Central memory CD4-positive, alpha-beta T cell (primary cell): ENCODE measurements at regions not wholly inside any gene's neighbourhood (a gene's known extent, or its start where the extent isn't known, plus 50 kb on each side); places are given as distances from the start of the nearest gene placed in this dataset.
"Not testable (repeated sequence)": the region's sequence is repeated elsewhere in the genome, so short reads cannot be mapped to it uniquely, and the experiment has no call there.

Source experiments
- DNase-seq: peaks from one replicate; pipeline ENCODE4 v3.0.0; 2022

- DNase-seq, result no peak
These were observed 244.1 kb upstream of the ZNF385D start for GRCh38 chr3:21995079-21995607.

- DNase-seq, result no peak
These were observed 256.4 kb upstream of the ZNF385D start for GRCh38 chr3:22007368-22007767.

GRCh38 chr3:22010997-22011396 is 260.0 kb upstream of the ZNF385D start:
- no peak for DNase-seq

- no peak for DNase-seq
These were observed 261.5 kb upstream of the ZNF385D start for GRCh38 chr3:22012471-22012870.

- DNase-seq, result no peak
These were observed 262.6 kb upstream of the ZNF385D start for GRCh38 chr3:22013641-22014040.

GRCh38 chr3:22016197-22016596 is 265.2 kb upstream of the ZNF385D start:
- no peak for DNase-seq

- DNase-seq, result not testable (repeated sequence)
These were observed 273.6 kb upstream of the ZNF385D start for GRCh38 chr3:22024638-22025037.

GRCh38 chr3:22029480-22029879 is 278.5 kb upstream of the ZNF385D start:
- no peak for DNase-seq

- no peak for DNase-seq
These were observed 288.2 kb upstream of the ZNF385D start for GRCh38 chr3:22039161-22039560.

- no peak for DNase-seq
These were observed 289.1 kb upstream of the ZNF385D start for GRCh38 chr3:22040150-22040549.

- no peak for DNase-seq
These were observed 294.9 kb upstream of the ZNF385D start for GRCh38 chr3:22045882-22046281.

- DNase-seq, result no peak
These were observed 312.5 kb upstream of the ZNF385D start for GRCh38 chr3:22063500-22063899.

GRCh38 chr3:22068619-22069018 is 317.6 kb upstream of the ZNF385D start:
- no peak for DNase-seq

- no peak for DNase-seq
These were observed 337.2 kb upstream of the ZNF385D start for GRCh38 chr3:22088204-22088603.

GRCh38 chr3:22089284-22089683 is 338.3 kb upstream of the ZNF385D start:
- DNase-seq, result no peak

GRCh38 chr3:22091329-22091728 is 340.3 kb upstream of the ZNF385D start:
- no peak for DNase-seq

- no peak for DNase-seq
These were observed 347.0 kb upstream of the ZNF385D start for GRCh38 chr3:22098021-22098420.

- DNase-seq, result no peak
These were observed 350.3 kb upstream of the ZNF385D start for GRCh38 chr3:22101351-22101750.

- no peak for DNase-seq
These were observed 350.8 kb upstream of the ZNF385D start for GRCh38 chr3:22101811-22102210.

- no peak for DNase-seq
These were observed 352.4 kb upstream of the ZNF385D start for GRCh38 chr3:22103423-22103822.

- DNase-seq, result no peak
These were observed 355.3 kb upstream of the ZNF385D start for GRCh38 chr3:22106213-22106896.

GRCh38 chr3:22111226-22111625 is 360.2 kb upstream of the ZNF385D start:
- no peak for DNase-seq

- no peak for DNase-seq
These were observed 362.4 kb upstream of the ZNF385D start for GRCh38 chr3:22113453-22113852.

- no peak for DNase-seq
These were observed 364.6 kb upstream of the ZNF385D start for GRCh38 chr3:22115581-22115980.

GRCh38 chr3:22117091-22117490 is 366.1 kb upstream of the ZNF385D start:
- no peak for DNase-seq
